MG63 (cell line): ENCODE measurements at regions not wholly inside any gene's neighbourhood (a gene's known extent, or its start where the extent isn't known, plus 50 kb on each side); places are given as distances from the start of the nearest gene placed in this dataset.
"Not testable (repeated sequence)": the region's sequence is repeated elsewhere in the genome, so short reads cannot be mapped to it uniquely, and the experiment has no call there.

Experiments used
- DNase-seq: peaks from one replicate; pipeline ENCODE4 v3.0.0-alpha.2; 2020
- H3K27me3 ChIP-seq: fragments of 250-450 bp; sonication (Bioruptor Pico); 2 replicates; pipeline ENCODE4 v1.5.1; 2020; ENCODE audit warnings: mild to moderate bottlenecking, moderate library complexity
- H3K36me3 ChIP-seq: fragments of 250-450 bp; sonication (Bioruptor Pico); 2 replicates; pipeline ENCODE4 v1.5.1; 2020; ENCODE audit warnings: mild to moderate bottlenecking, moderate library complexity
- H3K4me3 ChIP-seq: fragments of 250-450 bp; sonication (Bioruptor Pico); 2 replicates; pipeline ENCODE4 v1.5.1; 2020; ENCODE audit warnings: mild to moderate bottlenecking, moderate library complexity
- H3K9me3 ChIP-seq: fragments of 250-450 bp; sonication (Bioruptor Pico); 2 replicates; pipeline ENCODE4 v1.5.1; 2020; ENCODE audit warnings: mild to moderate bottlenecking, moderate library complexity

DNA sequence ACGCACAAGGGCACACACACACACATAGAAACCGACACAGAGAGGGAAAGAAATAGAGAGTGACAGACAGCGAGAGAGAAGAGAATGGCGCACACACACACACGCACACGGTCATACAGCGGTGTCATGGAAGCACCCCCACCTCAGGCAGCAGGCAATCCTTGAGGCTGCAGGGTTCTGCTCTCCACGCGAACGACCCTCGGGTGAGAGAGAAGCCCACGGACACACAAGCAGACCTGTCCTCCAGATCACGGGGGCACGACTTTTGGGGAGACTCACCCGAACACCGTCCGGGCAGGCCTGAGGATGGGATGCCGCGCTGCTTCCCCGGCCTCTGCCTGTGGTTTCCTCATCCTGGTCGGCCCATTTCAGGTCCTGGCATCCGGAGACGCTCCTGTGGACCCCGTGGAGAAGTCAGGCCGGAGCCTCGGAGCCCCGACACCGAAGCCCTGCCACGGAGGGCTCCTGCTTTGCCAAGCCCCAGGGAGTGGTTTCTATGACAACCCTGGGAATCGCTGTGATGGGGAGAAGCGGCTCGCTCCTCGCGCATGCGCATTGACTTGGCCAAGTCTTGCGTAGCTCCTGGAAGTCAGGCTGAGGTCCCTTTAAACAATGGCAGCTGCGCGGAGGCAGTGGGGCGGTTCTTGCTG is 118.2 kb upstream of the KCNJ18 start:
- Histone ChIP-seq H3K36me3 (no peaks in the 10 kb centered on the region), H3K4me3 (no peak overlapping the region), H3K27me3 (no peaks in the 10 kb centered on the region), H3K9me3 (no peaks in the 10 kb centered on the region)
- DNase-seq, result no peak

DNA sequence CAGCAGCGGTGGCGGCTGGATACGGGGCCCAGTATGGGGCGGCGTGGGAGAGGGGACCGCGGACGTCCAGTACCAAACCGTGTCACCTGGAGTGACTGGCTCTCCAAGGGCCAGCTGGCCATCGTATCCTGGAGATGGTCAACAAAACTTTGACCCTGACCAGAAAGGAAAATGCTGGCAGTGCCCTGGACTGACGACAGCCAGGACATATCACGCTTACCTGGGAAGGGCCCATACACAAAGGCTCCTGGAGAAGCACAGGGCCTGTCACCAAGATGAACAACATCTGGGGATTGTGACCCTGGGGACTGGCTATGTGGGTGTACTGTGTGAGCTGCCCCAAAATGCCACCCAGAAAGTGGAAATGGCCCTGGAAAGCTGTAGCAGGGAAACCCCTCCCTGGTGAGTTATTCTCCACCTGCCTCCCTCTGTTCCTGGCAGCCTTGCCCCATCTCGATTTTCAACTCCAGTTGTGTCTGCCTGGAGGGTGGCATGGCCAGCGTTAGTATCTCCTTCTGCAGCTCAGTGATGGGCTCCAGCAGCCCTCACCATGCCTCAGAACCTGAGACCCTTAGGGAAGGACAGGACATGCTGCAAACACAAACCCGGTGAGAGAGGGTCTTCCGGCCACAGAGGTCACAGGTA is 117.6 kb upstream of the KCNJ18 start:
- H3K4me3 ChIP-seq, result not testable (repeated sequence)

DNA sequence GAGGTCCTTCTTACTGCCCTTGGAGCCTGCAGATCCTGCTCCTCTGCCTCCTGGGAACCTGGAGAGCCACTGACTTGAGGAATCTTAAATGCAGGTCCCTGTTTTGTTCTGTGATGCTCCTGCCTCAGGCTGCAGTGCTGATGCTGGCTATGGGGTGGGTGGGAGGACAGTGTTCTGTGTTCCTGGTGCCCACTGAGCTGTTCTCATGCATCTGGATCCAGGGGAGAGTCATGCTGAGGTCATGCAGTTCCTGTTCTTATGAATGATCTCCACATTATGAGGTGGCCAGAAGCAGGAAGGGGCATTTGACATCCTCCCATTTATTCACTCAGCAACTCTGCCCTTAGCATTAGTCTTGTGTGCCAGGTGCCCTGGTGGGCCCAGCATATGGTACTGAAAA is 113.5 kb upstream of the KCNJ18 start:
- DNase-seq, result peak; percentile 23
- not testable (repeated sequence) for H3K36me3 ChIP-seq, H3K27me3 ChIP-seq, H3K9me3 ChIP-seq, H3K4me3 ChIP-seq

More for the DNA sequence above, 117.6 kb upstream of the KCNJ18 start:
- H3K9me3 ChIP-seq, H3K27me3 ChIP-seq, DNase-seq, H3K36me3 ChIP-seq: not testable (repeated sequence)

DNA sequence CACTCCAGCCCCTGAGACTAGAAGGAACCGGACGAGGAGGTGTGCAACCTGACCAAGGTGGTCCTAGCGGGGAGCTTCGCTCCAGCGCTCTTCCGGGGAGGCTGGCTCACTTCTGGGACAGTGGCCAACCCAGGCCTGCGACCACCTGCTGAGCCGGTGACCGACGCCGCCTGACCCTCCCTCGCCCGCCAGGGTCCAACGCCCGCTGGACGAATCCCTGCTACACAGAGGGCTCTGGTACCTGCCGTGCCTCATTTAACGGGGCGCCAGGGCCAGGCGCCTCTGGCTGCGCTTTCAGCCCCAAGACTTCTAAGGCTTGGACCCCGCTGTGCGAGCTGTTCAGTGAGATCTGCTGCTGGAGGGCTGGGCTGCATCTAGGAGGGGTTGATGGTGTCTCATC is 99.5 kb upstream of the KCNJ18 start:
- DNase-seq, result no peak

DNA sequence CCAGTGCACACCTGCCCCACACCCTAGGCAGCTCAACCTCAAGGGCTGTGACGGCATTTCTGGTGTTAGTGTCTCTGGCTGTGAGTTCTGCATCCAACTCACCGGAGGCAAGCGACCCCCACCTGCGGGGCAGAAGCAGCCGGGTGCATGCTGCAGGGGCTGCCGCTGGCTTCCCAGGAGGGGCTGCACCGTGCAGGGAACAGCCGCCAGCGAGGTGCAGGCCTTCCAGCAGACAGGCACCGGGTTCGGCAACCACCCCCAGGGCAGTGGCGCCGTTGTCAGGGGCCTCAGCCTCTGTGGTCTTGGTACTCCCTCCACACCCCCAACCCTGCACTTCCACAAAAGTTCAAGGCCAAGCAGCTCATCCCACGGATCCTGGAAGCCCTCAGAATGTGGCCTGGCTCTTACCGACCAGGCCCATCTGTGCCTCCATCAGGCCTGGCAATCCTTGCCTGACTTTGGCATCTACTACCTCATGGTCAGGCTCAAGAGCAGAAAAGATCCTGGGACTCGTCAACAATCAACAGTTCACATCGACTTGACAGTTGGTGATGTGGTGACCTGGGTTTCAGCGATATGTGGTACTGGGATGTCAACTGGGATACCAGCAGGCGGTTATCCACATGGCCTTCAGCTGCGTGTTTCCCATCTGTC is 98.7 kb upstream of the KCNJ18 start:
- not testable (repeated sequence) for DNase-seq, H3K36me3 ChIP-seq, H3K4me3 ChIP-seq, H3K27me3 ChIP-seq, H3K9me3 ChIP-seq

More for the DNA sequence above, 99.5 kb upstream of the KCNJ18 start:
- H3K4me3 ChIP-seq, result no peak overlapping the region
- H3K36me3 ChIP-seq, result no peaks in the 10 kb centered on the region
- no peaks in the 10 kb centered on the region for H3K9me3 ChIP-seq
- no peaks in the 10 kb centered on the region for H3K27me3 ChIP-seq

DNA sequence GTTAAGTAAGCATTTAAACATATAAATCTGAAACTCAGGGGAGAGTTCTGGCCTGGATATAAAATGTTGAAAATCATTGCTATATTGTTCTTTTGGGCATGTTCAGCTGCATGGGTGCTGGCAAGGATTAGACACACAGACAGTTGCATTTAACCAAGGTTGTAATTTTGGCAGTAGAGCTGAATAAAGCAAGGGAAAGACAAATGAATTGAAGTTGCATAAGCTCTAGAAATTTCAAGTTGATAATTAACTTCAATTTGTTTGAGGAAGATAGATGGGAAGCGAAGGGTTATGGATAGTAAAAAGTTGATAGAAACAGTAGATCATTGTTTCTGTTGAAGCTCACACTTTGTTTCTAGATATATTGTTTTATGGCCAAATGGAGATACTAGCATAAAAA is 97.2 kb upstream of the KCNJ18 start:
- no peaks in the 10 kb centered on the region for H3K27me3 ChIP-seq
- no peak overlapping the region for H3K4me3 ChIP-seq
- H3K9me3 ChIP-seq, result no peaks in the 10 kb centered on the region
- no peak for DNase-seq
- H3K36me3 ChIP-seq, result no peaks in the 10 kb centered on the region

DNA sequence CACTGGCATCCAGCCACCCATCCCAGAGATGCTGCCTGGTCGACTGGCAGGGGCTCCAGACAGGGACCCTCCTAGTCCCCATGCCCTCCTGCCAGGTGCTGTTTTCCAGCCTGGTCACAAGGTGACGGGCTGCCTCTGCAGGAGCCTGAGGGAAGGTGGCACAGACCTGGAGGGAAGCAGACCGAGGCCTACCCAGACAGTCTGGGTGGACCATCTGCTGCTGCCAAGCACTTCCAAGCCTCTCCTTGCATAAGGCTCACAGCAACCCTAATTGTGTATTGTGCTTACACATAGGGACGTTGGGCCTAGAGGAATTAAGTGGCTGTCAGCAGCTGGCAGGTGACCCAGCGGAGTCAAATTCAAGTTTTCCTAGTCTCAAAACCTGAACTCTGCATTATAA is 90.1 kb upstream of the KCNJ18 start:
- H3K36me3 ChIP-seq, result no peaks in the 10 kb centered on the region
- DNase-seq, result no peak
- H3K9me3 ChIP-seq, result no peaks in the 10 kb centered on the region
- H3K27me3 ChIP-seq, result no peaks in the 10 kb centered on the region
- no peak overlapping the region for H3K4me3 ChIP-seq

DNA sequence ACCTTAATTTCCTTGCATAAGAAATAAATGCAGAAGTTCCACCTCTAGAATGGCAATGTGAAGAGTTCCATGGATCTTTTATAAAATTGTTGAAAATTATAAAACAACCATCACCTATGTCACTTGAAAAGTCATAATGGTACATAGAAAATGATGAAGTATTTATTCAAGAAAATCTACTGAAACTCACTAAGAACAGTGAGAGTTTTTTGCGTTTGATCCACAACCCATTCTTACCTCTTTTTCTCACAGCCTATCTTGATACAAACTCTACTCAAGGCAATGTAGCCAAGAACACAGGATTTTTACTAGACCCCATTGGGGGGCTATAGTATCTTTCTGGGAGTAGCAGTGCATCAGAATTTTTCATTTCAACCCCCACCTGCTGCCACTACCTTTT is 89.0 kb upstream of the KCNJ18 start:
- DNase-seq, H3K9me3 ChIP-seq, H3K36me3 ChIP-seq, H3K27me3 ChIP-seq, H3K4me3 ChIP-seq: not testable (repeated sequence)

DNA sequence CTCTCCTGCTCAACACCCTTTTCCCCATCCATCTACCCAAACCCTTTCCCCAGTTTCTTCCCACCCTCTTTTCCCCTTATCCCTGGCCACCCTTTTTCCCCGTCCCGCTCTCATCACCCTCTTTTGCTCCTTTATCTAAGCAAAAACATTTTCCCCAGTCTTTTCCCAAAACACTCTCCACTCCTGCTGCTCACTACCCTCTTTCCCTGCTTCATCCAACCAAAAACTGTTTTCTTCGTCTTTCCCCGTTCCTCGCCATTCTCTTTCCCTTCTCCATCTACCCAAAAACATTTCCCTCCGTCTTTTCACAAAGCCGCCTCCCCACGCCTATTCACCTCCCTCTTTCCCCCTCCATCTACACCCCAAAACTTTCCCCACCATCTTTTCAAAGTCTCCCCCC is 80.9 kb upstream of the KCNJ18 start:
- H3K9me3 ChIP-seq, H3K4me3 ChIP-seq, DNase-seq, H3K27me3 ChIP-seq, H3K36me3 ChIP-seq: not testable (repeated sequence)

DNA sequence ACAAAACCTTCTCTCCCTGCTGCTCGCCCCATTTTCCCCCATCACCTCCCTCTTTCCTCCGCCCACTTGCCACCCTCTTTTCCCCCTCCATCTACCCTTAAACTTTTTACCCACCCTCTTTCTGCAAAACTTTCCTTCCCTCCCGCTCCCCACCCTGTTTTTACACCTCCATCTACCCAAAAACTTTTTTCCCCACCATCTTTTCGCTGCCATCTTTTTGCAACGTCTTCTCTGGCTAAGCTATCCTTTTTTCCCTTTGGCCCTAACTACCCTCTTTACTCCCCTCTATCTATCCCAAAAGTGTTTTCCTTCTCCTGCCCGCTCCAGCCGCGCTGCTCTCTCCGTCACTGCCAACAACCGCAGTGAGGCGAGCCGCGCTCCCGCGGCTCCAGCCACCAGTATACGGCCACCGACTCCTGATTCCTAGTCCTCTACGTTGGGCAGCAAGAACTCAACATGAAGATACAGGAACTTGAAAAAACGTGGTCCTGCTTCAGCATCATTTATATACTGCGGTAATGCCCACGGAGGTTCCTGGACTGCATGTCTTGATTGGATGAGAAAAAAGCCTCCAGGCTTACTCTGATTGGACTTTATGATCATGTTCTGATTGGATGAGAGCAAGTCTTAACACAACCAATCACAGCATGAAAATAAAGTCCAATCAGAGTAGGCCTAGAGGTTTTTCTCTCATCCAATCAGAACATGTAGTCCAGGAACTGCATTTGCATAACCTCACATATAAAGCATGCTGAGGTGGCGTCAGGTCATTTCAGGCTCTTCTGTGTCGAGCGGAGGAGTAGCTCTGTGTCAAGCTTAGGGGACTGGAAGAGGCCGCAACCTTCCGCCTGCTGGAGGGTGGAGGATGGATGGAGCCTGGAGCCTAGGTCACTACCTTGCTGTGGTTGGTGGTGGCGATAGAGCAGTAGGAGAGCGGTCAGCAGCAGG is 79.9 kb upstream of the KCNJ18 start:
- not testable (repeated sequence) for H3K36me3 ChIP-seq, H3K4me3 ChIP-seq, H3K9me3 ChIP-seq, DNase-seq, H3K27me3 ChIP-seq

DNA sequence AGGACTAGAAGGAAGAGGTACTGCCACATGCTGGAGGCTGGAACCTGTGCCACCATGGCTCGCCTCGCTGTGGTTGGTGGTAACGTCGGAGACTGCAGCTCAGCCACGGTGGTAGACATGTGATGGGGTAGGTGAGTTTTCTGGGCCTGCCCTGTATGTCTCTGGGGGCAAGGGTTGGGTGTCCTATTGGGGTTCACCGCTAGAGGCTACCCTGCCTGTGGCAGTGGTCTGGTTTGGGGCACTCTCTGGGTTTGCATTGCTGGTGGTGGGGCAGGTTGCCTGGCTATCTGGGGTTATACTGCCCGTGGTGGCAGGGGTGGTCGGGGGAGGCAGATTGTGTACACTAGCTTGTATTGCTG is 79.3 kb upstream of the KCNJ18 start:
- no peaks in the 10 kb centered on the region for H3K36me3 ChIP-seq
- H3K27me3 ChIP-seq, result no peaks in the 10 kb centered on the region
- H3K4me3 ChIP-seq, result no peak overlapping the region
- H3K9me3 ChIP-seq, result no peaks in the 10 kb centered on the region
- DNase-seq, result no peak

DNA sequence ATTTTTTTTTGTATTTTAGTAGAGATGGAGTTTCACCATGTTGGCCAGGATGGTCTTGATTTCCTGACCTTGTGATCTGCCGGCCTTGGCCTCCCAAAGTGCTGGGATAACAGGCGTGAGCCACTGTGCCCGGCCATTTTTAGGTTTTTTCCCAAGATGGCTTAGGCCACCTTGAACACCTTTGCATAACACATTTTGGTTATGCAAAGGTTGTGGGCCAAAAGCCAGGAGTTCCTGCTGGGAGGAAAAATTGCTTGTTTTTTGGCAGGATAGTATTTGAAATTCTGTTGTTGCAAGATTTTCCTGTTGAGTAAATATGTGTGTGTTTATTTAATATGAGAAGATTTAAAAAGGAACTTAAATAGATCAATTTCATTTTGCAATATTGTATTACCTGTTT is 65.3 kb upstream of the KCNJ18 start:
- not testable (repeated sequence) for DNase-seq, H3K36me3 ChIP-seq, H3K9me3 ChIP-seq, H3K4me3 ChIP-seq, H3K27me3 ChIP-seq
